ENCODE measurements at regions not wholly inside any gene's neighbourhood (a gene's known extent, or its start where the extent isn't known, plus 50 kb on each side); places are given as distances from the start of the nearest gene placed in this dataset.

- TF ChIP-seq EZH2phosphoT487 (conservative IDR thresholded peaks at IDR 0.05; ENCODE audit: low read length): no peak
- TF ChIP-seq, protein P1, sequence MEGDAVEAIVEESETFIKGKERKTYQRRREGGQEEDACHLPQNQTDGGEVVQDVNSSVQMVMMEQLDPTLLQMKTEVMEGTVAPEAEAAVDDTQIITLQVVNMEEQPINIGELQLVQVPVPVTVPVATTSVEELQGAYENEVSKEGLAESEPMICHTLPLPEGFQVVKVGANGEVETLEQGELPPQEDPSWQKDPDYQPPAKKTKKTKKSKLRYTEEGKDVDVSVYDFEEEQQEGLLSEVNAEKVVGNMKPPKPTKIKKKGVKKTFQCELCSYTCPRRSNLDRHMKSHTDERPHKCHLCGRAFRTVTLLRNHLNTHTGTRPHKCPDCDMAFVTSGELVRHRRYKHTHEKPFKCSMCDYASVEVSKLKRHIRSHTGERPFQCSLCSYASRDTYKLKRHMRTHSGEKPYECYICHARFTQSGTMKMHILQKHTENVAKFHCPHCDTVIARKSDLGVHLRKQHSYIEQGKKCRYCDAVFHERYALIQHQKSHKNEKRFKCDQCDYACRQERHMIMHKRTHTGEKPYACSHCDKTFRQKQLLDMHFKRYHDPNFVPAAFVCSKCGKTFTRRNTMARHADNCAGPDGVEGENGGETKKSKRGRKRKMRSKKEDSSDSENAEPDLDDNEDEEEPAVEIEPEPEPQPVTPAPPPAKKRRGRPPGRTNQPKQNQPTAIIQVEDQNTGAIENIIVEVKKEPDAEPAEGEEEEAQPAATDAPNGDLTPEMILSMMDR (IDR thresholded peaks at IDR 0.05; ENCODE audit: insufficient read depth, low read length, poor library complexity, severe bottlenecking): no peak
- H3K9ac ChIP-seq (ENCODE audit: low read length): no peak overlapping the region
- no peak overlapping the region for H2AFZ ChIP-seq (ENCODE audit: low read depth, low read length, severe bottlenecking)
- H3K4me3 ChIP-seq (ENCODE audit: insufficient read depth, low read length, poor library complexity, severe bottlenecking): no peak overlapping the region
- no peaks in the 10 kb centered on the region for H3K36me3 ChIP-seq (ENCODE audit: low read length)
- no peak overlapping the region for H3K27ac ChIP-seq (ENCODE audit: low read depth, low read length)
- no peak overlapping the region for H3K4me2 ChIP-seq (ENCODE audit: low read depth, low read length, poor library complexity, severe bottlenecking)
- H3K79me2 ChIP-seq (ENCODE audit: insufficient read depth, low read length): no peaks in the 10 kb centered on the region
- no peaks in the 10 kb centered on the region for H3K27me3 ChIP-seq (ENCODE audit: low read length)
- H3K9me3 ChIP-seq (ENCODE audit: insufficient read depth, low read length): no peaks in the 10 kb centered on the region; the same call in 1 of the 2 replicates
- H4K20me1 ChIP-seq (ENCODE audit: low read depth, low read length): no peaks in the 10 kb centered on the region
- H3F3A ChIP-seq (ENCODE audit: insufficient read depth): no peaks in the 10 kb centered on the region
- no peaks in the 10 kb centered on the region for H3K9me2 ChIP-seq (replicated peaks; ENCODE audit: insufficient read depth, low read length)
Measured at GRCh38 chr12:68438601-68439000, 106.4 kb upstream of the MDM1 start.

DNA sequence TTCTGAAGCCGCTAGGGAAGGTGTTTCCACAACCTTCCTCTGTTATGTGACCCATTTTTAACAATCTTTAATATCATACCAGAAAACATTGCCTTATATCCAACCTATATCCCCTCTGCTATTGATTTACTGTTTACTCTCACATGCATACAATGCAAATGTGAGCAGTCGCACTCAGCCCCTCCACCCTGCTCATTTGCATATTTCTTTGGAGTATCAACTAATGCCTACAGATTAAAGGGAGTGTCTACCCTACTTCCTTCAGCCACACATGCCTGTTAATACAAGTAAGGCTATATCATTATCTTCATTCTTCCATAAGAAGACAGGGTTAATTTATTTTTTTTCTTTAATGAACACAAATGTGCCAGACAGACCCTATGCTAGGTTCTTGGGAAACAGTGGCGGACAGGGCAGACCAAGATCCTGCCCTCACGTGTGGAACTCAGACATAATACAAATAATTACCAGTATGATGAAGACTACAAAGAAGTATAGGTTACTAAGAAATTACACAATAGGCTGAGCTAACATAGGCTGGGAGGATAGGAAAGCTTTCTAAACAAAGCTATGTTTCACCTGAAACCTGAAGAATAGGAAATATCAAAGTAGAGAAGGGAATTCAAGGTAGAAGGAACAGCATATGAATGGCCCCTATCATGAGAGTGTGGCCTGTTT lies 107.3 kb upstream of the MDM1 start:
- Histone ChIP-seq H4K20me1 (ENCODE audit: low read depth, low read length) (no peaks in the 10 kb centered on the region), H3K36me3 (ENCODE audit: low read length) (no peaks in the 10 kb centered on the region), H3K27ac (ENCODE audit: low read depth, low read length) (no peak overlapping the region), H3K9me3 (ENCODE audit: insufficient read depth, low read length) (no peaks in the 10 kb centered on the region; the same call in 1 of the 2 replicates), H3K4me3 (ENCODE audit: insufficient read depth, low read length, poor library complexity, severe bottlenecking) (no peak overlapping the region), H3F3A (ENCODE audit: insufficient read depth) (no peaks in the 10 kb centered on the region), H3K9me2 (replicated peaks; ENCODE audit: insufficient read depth, low read length) (no peaks in the 10 kb centered on the region), H3K27me3 (ENCODE audit: low read length) (no peaks in the 10 kb centered on the region), H3K9ac (ENCODE audit: low read length) (no peak overlapping the region), H2AFZ (ENCODE audit: low read depth, low read length, severe bottlenecking) (no peak overlapping the region), H3K79me2 (ENCODE audit: insufficient read depth, low read length) (no peaks in the 10 kb centered on the region), H3K4me2 (ENCODE audit: low read depth, low read length, poor library complexity, severe bottlenecking) (no peak overlapping the region)
- TF ChIP-seq EZH2phosphoT487 (conservative IDR thresholded peaks at IDR 0.05; ENCODE audit: low read length): no peak
- TF ChIP-seq, protein P1 (IDR thresholded peaks at IDR 0.05; ENCODE audit: insufficient read depth, low read length, poor library complexity, severe bottlenecking): no peak

- Histone ChIP-seq H2AFZ (ENCODE audit: low read depth, low read length, severe bottlenecking) (no peak overlapping the region), H3F3A (ENCODE audit: insufficient read depth) (no peaks in the 10 kb centered on the region), H3K27me3 (ENCODE audit: low read length) (no peaks in the 10 kb centered on the region), H3K4me2 (ENCODE audit: low read depth, low read length, poor library complexity, severe bottlenecking) (no peak overlapping the region), H3K27ac (ENCODE audit: low read depth, low read length) (no peak overlapping the region), H3K9me2 (replicated peaks; ENCODE audit: insufficient read depth, low read length) (no peaks in the 10 kb centered on the region), H3K9ac (ENCODE audit: low read length) (no peak overlapping the region), H3K79me2 (ENCODE audit: insufficient read depth, low read length) (no peaks in the 10 kb centered on the region), H3K4me3 (ENCODE audit: insufficient read depth, low read length, poor library complexity, severe bottlenecking) (no peak overlapping the region), H4K20me1 (ENCODE audit: low read depth, low read length) (no peaks in the 10 kb centered on the region), H3K9me3 (ENCODE audit: insufficient read depth, low read length) (no peaks in the 10 kb centered on the region; the same call in 1 of the 2 replicates), H3K36me3 (ENCODE audit: low read length) (no peaks in the 10 kb centered on the region)
- no peak for TF ChIP-seq EZH2phosphoT487 (conservative IDR thresholded peaks at IDR 0.05; ENCODE audit: low read length)
- TF ChIP-seq, protein P1 (IDR thresholded peaks at IDR 0.05; ENCODE audit: insufficient read depth, low read length, poor library complexity, severe bottlenecking): no peak
Measured at GRCh38 chr12:68440068-68440581, 108.0 kb upstream of the MDM1 start.
